GM19328 (cell line): ENCODE measurements at regions not wholly inside any gene's neighbourhood (a gene's known extent, or its start where the extent isn't known, plus 50 kb on each side); places are given as distances from the start of the nearest gene placed in this dataset.

Experiments used
- ATAC-seq: cut with Tn5 transposase; IDR thresholded peaks from one replicate; pipeline ENCODE4 v1.9.1; 2021; ENCODE audit warnings: mild to moderate bottlenecking, moderate library complexity; ENCODE audit not compliant: unreplicated experiment

GRCh38 chr1:239861985-239862384 lies 229.7 kb upstream of the FMN2 start:
- no peak for ATAC-seq

GRCh38 chr1:239868058-239868832 lies 223.4 kb upstream of the FMN2 start:
- no peak for ATAC-seq

- no peak for ATAC-seq
Measured at GRCh38 chr1:239870194-239870593, 221.5 kb upstream of the FMN2 start.

GRCh38 chr1:239872626-239873025 lies 219.1 kb upstream of the FMN2 start:
- no peak for ATAC-seq

- ATAC-seq = no peak
Measured at GRCh38 chr1:239874831-239875230, 216.9 kb upstream of the FMN2 start.

- no peak for ATAC-seq
Measured at GRCh38 chr1:239879321-239880170, 212.1 kb upstream of the FMN2 start.

GRCh38 chr1:239882967-239883366 lies 208.7 kb upstream of the FMN2 start:
- ATAC-seq = no peak

GRCh38 chr1:239884796-239885195 lies 206.9 kb upstream of the FMN2 start:
- ATAC-seq = no peak

- no peak for ATAC-seq
Measured at GRCh38 chr1:239886266-239886665, 205.4 kb upstream of the FMN2 start.

- no peak for ATAC-seq
Measured at GRCh38 chr1:239888639-239889038, 203.0 kb upstream of the FMN2 start.

GRCh38 chr1:239891621-239892358 lies 199.9 kb upstream of the FMN2 start:
- no peak for ATAC-seq

GRCh38 chr1:239892602-239893001 lies 199.1 kb upstream of the FMN2 start:
- ATAC-seq = no peak

- ATAC-seq = no peak
Measured at GRCh38 chr1:239893127-239893731, 198.5 kb upstream of the FMN2 start.

GRCh38 chr1:239896569-239896968 lies 195.1 kb upstream of the FMN2 start:
- no peak for ATAC-seq

GRCh38 chr1:239896980-239897379 lies 194.7 kb upstream of the FMN2 start:
- no peak for ATAC-seq

- no peak for ATAC-seq
Measured at GRCh38 chr1:239897458-239897857, 194.2 kb upstream of the FMN2 start.

- ATAC-seq = peak; percentile 86
Measured at GRCh38 chr1:239898062-239898730, 193.5 kb upstream of the FMN2 start.

GRCh38 chr1:239899747-239900146 lies 191.9 kb upstream of the FMN2 start:
- no peak for ATAC-seq

GRCh38 chr1:239906394-239906793 lies 185.3 kb upstream of the FMN2 start:
- no peak for ATAC-seq

- ATAC-seq = no peak
Measured at GRCh38 chr1:239909898-239910297, 181.8 kb upstream of the FMN2 start.
